Nephron progenitor cell (in vitro differentiated cells): ENCODE measurements at regions not wholly inside any gene's neighbourhood (a gene's known extent, or its start where the extent isn't known, plus 50 kb on each side); places are given as distances from the start of the nearest gene placed in this dataset.
A peak's percentile ranks its signal among the peaks of the same experiment; 100 is the strongest.

Experiments
- DNase-seq: peaks from one replicate; pipeline ENCODE4 v3.0.0; 2021
- H3K27ac Mint-ChIP-seq: 2 replicates; pipeline ENCODE4 v1.8.0; 2021; ENCODE audit warnings: mild to moderate bottlenecking, moderate library complexity, mixed read lengths
- H3K27me3 Mint-ChIP-seq: 2 replicates; pipeline ENCODE4 v1.8.0; 2021; ENCODE audit warnings: mild to moderate bottlenecking, low read depth, mixed read lengths; ENCODE audit not compliant: poor library complexity
- H3K36me3 Mint-ChIP-seq: 2 replicates; pipeline ENCODE4 v1.8.0; 2021; ENCODE audit warnings: low read depth, mixed read lengths
- H3K4me1 Mint-ChIP-seq: 2 replicates; pipeline ENCODE4 v1.8.0; 2021; ENCODE audit warnings: mixed read lengths
- H3K4me3 Mint-ChIP-seq: 2 replicates; pipeline ENCODE4 v1.8.0; 2021; ENCODE audit warnings: mild to moderate bottlenecking, moderate library complexity, mixed read lengths
- H3K9me3 Mint-ChIP-seq: 2 replicates; pipeline ENCODE4 v1.8.0; 2021; ENCODE audit warnings: mild to moderate bottlenecking, moderate library complexity, mixed read lengths
- TF ChIP-seq, protein P1 (sequence below): fragments of 200-600 bp; sonication (generic); IDR thresholded peaks from 2 replicates; pipeline ENCODE4 v1.5.0; 2021; ENCODE audit warnings: antibody characterized with exemption

DNA sequence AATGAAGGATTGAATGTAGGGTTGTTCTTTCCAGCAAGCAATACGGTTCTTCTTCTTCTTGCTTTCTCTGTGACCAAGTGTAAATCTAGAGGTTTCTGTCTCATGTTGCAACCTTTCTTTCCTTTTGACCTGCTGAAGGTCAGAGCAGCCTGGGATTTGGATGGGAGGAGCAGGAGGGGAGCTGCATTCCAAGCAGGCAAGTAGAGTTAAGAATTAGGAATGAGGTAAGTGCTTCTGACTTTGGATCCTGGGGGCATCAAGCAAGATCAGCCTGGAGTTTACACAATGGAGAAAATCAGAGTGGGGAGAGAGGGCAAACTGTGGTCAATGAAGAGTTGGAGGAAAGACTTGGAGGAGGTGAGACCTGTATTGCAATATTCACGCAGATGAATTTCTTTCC lies 225.6 kb upstream of the ZBED5 start:
- H3K4me3 Mint-ChIP-seq = no peak overlapping the region
- H3K36me3 Mint-ChIP-seq = no peaks in the 10 kb centered on the region
- H3K9me3 Mint-ChIP-seq = no peaks in the 10 kb centered on the region
- TF ChIP-seq, protein P1, sequence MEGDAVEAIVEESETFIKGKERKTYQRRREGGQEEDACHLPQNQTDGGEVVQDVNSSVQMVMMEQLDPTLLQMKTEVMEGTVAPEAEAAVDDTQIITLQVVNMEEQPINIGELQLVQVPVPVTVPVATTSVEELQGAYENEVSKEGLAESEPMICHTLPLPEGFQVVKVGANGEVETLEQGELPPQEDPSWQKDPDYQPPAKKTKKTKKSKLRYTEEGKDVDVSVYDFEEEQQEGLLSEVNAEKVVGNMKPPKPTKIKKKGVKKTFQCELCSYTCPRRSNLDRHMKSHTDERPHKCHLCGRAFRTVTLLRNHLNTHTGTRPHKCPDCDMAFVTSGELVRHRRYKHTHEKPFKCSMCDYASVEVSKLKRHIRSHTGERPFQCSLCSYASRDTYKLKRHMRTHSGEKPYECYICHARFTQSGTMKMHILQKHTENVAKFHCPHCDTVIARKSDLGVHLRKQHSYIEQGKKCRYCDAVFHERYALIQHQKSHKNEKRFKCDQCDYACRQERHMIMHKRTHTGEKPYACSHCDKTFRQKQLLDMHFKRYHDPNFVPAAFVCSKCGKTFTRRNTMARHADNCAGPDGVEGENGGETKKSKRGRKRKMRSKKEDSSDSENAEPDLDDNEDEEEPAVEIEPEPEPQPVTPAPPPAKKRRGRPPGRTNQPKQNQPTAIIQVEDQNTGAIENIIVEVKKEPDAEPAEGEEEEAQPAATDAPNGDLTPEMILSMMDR = no peak
- peak overlapping the region; percentile 19 for H3K27ac Mint-ChIP-seq
- H3K27me3 Mint-ChIP-seq = peaks cover 23% of the 10 kb centered on the region
- peaks cover 16% of the 10 kb centered on the region for H3K4me1 Mint-ChIP-seq
- DNase-seq = no peak

DNA sequence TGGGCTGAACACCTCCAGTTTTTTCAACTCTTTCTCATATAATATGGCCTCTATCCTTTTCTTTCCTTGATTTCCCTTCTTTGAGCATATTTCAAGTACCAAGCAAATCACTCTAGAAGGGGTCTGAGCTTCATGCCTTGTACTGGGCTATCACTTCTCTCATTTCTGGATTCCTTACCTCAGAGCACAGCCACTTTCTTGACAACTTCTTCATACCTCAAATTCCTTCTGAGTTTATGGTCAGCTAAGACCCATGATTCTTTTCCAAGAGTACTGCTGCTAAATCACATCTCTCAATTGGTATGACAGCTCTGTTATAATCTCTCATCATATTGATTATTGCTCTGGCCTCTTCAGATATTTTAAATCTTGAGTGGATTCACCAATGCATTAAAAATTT lies 224.8 kb upstream of the ZBED5 start:
- peaks cover 16% of the 10 kb centered on the region for H3K4me1 Mint-ChIP-seq
- TF ChIP-seq, protein P1 = no peak
- H3K27me3 Mint-ChIP-seq = peaks cover 21% of the 10 kb centered on the region
- H3K4me3 Mint-ChIP-seq = no peak overlapping the region
- H3K9me3 Mint-ChIP-seq = no peaks in the 10 kb centered on the region
- DNase-seq = no peak
- H3K27ac Mint-ChIP-seq = no peak overlapping the region
- H3K36me3 Mint-ChIP-seq = no peaks in the 10 kb centered on the region

DNA sequence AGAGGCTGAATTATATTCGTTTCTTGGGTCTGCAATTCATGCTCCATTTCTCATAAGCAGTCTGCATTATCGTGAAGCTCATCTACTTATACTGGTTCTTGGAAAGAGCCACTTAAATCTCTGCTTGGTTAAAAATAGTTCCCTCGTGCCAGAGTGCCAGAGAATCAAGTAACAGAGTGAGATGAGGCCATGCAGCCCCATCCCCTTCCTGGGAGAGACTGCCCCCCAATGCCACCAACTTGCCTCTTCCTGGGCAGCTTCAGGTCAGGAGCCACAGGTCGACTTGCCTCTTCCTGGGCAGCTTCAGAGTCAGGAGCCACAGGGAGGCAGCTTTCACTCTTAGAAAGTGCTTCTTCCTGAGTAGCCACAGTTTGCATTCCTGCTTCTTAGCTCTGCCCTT lies 223.9 kb upstream of the ZBED5 start:
- no peak for DNase-seq
- no peak overlapping the region for H3K27ac Mint-ChIP-seq
- TF ChIP-seq, protein P1 = no peak
- H3K36me3 Mint-ChIP-seq = no peaks in the 10 kb centered on the region
- H3K27me3 Mint-ChIP-seq = peaks cover 20% of the 10 kb centered on the region
- H3K4me3 Mint-ChIP-seq = no peak overlapping the region
- H3K9me3 Mint-ChIP-seq = no peaks in the 10 kb centered on the region
- peaks cover 25% of the 10 kb centered on the region for H3K4me1 Mint-ChIP-seq

DNA sequence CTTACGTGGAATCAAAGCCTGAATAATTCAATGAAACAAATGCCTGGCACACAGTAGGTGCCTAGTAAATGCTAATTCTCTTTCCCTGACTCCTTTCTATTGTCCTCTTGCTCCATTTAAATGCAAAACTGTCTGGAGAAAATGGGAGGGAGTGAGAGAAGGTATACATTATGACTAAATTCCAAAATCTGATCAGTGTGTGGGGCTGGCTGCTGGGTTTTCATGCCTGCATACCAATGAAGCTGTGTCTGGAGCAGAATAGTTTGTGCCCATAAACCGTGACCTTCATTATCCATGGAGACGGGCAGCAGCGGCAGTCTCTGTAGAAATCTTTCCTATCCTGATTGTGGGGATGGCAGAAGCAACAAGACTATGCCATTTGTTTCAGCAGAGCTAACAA lies 223.4 kb upstream of the ZBED5 start:
- Mint-ChIP-seq H3K27ac (peak overlapping the region; percentile 18), H3K4me1 (peaks cover 28% of the 10 kb centered on the region), H3K4me3 (no peak overlapping the region), H3K27me3 (peaks cover 21% of the 10 kb centered on the region), H3K36me3 (no peaks in the 10 kb centered on the region), H3K9me3 (no peaks in the 10 kb centered on the region)
- TF ChIP-seq, protein P1 = no peak
- no peak for DNase-seq

DNA sequence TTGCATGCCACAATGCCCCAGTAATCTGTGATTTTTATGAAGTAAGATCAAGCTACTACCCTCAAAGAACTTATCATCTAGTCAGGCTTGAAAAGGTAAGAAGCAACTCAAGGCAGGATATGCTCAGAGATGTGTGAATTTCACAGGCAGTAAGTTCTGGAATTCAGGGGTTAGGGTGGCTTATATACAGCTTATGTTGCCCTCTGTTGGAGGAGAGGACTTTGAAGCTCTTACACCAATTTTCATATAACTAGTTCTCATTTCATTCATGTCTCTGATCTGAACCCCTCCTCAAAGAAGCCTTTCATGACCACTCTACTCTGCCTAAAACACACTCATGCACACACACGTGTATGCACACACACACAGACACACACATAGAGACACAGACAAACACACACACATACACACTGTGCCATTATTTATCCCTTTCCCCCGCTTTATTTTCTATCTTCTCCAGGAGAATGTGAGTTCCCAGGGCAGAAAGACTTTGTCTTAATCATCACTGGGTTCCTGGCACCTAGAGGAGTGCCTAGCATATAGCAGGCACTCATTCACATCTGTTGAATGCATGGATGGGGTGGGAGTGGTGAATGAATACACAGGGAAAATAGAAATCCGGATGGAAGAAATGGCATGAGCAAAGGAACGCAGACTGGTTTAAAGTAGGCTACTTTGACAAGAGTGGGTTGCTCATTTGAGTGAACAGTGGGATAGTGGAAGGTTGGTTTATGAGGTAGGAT lies 220.7 kb upstream of the ZBED5 start:
- H3K27ac Mint-ChIP-seq = no peak overlapping the region
- H3K4me3 Mint-ChIP-seq = no peak overlapping the region
- DNase-seq = no peak
- peaks cover 16% of the 10 kb centered on the region for H3K27me3 Mint-ChIP-seq
- no peaks in the 10 kb centered on the region for H3K36me3 Mint-ChIP-seq
- peaks cover 34% of the 10 kb centered on the region for H3K4me1 Mint-ChIP-seq
- TF ChIP-seq, protein P1 = no peak
- no peaks in the 10 kb centered on the region for H3K9me3 Mint-ChIP-seq

DNA sequence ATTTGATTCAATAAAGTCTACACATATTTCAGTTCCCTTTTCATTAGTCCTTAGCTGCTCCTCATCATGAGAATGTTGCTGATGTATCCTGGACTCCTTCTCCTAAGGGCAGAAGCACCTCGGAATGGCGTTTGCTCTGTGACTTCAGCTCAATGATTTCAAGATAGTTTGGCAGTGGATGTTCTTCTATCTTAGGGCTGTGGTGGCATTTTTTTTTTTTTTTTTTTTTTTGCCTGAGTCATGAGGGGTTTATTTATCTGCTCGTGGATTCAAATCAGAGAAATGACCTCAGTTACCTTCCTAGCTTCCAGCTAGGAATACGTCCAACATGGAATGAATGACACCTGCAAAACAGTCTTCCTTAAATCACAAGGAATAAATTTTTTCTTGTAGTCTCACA lies 220.0 kb upstream of the ZBED5 start:
- no peak for DNase-seq
- no peak overlapping the region for H3K27ac Mint-ChIP-seq
- H3K36me3 Mint-ChIP-seq = no peaks in the 10 kb centered on the region
- no peak overlapping the region for H3K4me3 Mint-ChIP-seq
- peaks cover 31% of the 10 kb centered on the region for H3K4me1 Mint-ChIP-seq
- TF ChIP-seq, protein P1 = no peak
- no peaks in the 10 kb centered on the region for H3K9me3 Mint-ChIP-seq
- H3K27me3 Mint-ChIP-seq = peaks cover 16% of the 10 kb centered on the region
